ENCODE measurements at regions not wholly inside any gene's neighbourhood (a gene's known extent, or its start where the extent isn't known, plus 50 kb on each side); places are given as distances from the start of the nearest gene placed in this dataset.
A peak's percentile ranks its signal among the peaks of the same experiment; 100 is the strongest.

DNA sequence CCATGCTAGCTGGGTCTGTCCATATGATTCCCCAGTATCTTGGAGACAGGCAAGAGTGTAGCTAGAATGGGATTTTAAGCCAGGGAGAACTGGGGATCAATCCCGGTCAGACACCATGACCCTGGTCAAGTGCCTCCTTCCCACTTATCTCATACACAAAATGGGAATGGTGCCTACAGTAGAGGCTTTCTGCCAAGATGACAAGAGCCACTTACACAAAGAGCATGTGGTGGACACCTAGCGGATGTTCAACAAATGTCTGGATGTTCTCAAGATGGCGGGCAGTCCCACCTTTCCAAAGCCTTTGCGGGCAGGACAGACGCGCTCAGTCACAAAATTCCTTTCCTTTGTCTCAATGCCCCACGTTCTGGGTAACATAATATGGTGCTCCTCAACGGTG is 57.3 kb downstream of the MAF start:
- no peak overlapping the region for H3K9ac ChIP-seq (ENCODE audit: insufficient read depth in 1 of 2, low read depth in 2 of 2, low read length in 2 of 2)
- no peaks in the 10 kb centered on the region for H3K36me3 ChIP-seq (ENCODE audit: control insufficient read depth, insufficient read depth, low read length)
- in situ Hi-C loops (cut with MboI) (no loop called here), intact Hi-C loops (cut with micrococcal nuclease) (no loop called here)
- FAIRE-seq (peak; percentile 63), DNase-seq (ENCODE audit: extremely low read depth in 1 of 4, low spot score in 3 of 4) (peak in 1 of 4 experiments; percentile 21), ATAC-seq (peak; percentile 83)
- H3K4me1 ChIP-seq (replicated peaks in 1 of 2; ENCODE audit: control insufficient read depth in 2 of 2, insufficient read depth in 2 of 2, low read length in 2 of 2) = no peaks in the 10 kb centered on the region
- CTCF ChIA-PET (ENCODE audit: low intra/inter-chr PET ratio) = no interaction called here
- H3K27ac ChIP-seq (ENCODE audit: extremely low read depth, low read depth, low read length) = no peak overlapping the region
- no TSS peak for BruUV-seq (replicated peaks)
- H3K9me3 ChIP-seq (replicated peaks; ENCODE audit: control insufficient read depth, insufficient read depth, low read depth, low read length) = no peaks in the 10 kb centered on the region
- peak overlapping the region; percentile 33 for H3K4me2 ChIP-seq (ENCODE audit: insufficient read depth, low read length)
- POLR2A ChIA-PET = interaction anchor here (0.6 to 1.2 kb wide), 3 partner anchors 9 to 15 kb away, joined by 3 to 4 read pairs (median 3); no protein-coding TSS in a partner anchor
- 5% methylated on average over 8 of the region's 8 CpGs for WGBS (ENCODE audit: insufficient coverage, low coverage, missing lambda C conversion rate)
- H2AFZ ChIP-seq (ENCODE audit: low read depth, low read length) = peak overlapping the region; percentile 73
- H4K20me1 ChIP-seq (replicated peaks; ENCODE audit: control insufficient read depth, insufficient read depth, low read length) = no peaks in the 10 kb centered on the region
- peaks cover 5 to 27% of the 10 kb centered on the region in 2 experiments; a peak in 4 of 5 replicates for H3K27me3 ChIP-seq (ENCODE audit: control insufficient read depth in 2 of 2, insufficient read depth in 2 of 2, low read length in 2 of 2)
- H3K9me1 ChIP-seq (ENCODE audit: control insufficient read depth, insufficient read depth, low read length) = no peaks in the 10 kb centered on the region
- no peaks in the 10 kb centered on the region for H3K79me2 ChIP-seq (ENCODE audit: control insufficient read depth, insufficient read depth, low read length)
- H3K4me3 ChIP-seq = no peak overlapping the region
- TF ChIP-seq ATF2 (CRISPR knock-in tag; IDR thresholded peaks at IDR 0.05) = no peak
- TF ChIP-seq SMARCB1 (IDR thresholded peaks at IDR 0.05; ENCODE audit: insufficient read length, low read depth) = no peak
- no peak for TF ChIP-seq DEAF1 (CRISPR knock-in tag; IDR thresholded peaks at IDR 0.05)
- TF ChIP-seq FOXO4 (CRISPR knock-in tag; IDR thresholded peaks at IDR 0.05) = no peak
- no peak for TF ChIP-seq MTA2 (IDR thresholded peaks at IDR 0.05; ENCODE audit: low read depth)
- no peak for TF ChIP-seq ZNF324 (CRISPR knock-in tag; IDR thresholded peaks at IDR 0.05)
- no peak for TF ChIP-seq PML (IDR thresholded peaks at IDR 0.05; ENCODE audit: low read length)
- TF ChIP-seq CTCF (IDR thresholded peaks at IDR 0.05 in 2 of 3, conservative IDR thresholded peaks at IDR 0.05 in 1 of 3; ENCODE audit: insufficient read depth in 2 of 3, low read depth in 1 of 3, low read length in 3 of 3) = peak in 2 of 3 experiments; percentile 17 to 27; a peak in 1 of 6 replicates
- no peak for TF ChIP-seq BCL6 (CRISPR knock-in tag; IDR thresholded peaks at IDR 0.05)
- TF ChIP-seq GTF2E2 (tag; IDR thresholded peaks at IDR 0.05) = no peak
- no peak for TF ChIP-seq PRDM10 (IDR thresholded peaks at IDR 0.05; ENCODE audit: partially characterized antibody)
